ENCODE measurements at regions not wholly inside any gene's neighbourhood (a gene's known extent, or its start where the extent isn't known, plus 50 kb on each side); places are given as distances from the start of the nearest gene placed in this dataset.

Small RNA genes in the stretch of these regions (small RNA-seq; reads per million reads assigned to genes)
- gene AC090897.1: 0 reads per million in 3 donors
